Psoas muscle (tissue), 7 donors: ENCODE measurements at regions not wholly inside any gene's neighbourhood (a gene's known extent, or its start where the extent isn't known, plus 50 kb on each side); places are given as distances from the start of the nearest gene placed in this dataset.

Experiments
- ATAC-seq, 4 donors: fragments of 200-7000 bp; cut with Tn5 transposase; one replicate each; pipeline ENCODE4 v1.9.1; 2020; ENCODE audit warnings: moderate library complexity in 3 of 4, mild to moderate bottlenecking in 2 of 4
- DNase-seq, 2 donors: peaks; one replicate each; pipeline ENCODE4 v3.0.0-alpha.2; 2020
- H3K27ac ChIP-seq: fragments of 200-600 bp; one replicate; pipeline ENCODE4 v1.8.0; 2022
- H3K27me3 ChIP-seq, 3 donors: fragments of 200-600 bp in 1 of 3; one replicate each; pipeline versions ENCODE4 v1.6.1 to v1.8.0; 2013 to 2022; ENCODE audit warnings: low read length in 2 of 3, mild to moderate bottlenecking in 2 of 3, moderate library complexity in 1 of 3; ENCODE audit not compliant: insufficient read depth in 3 of 3
- H3K36me3 ChIP-seq, 2 donors: fragments of 200-600 bp in 1 of 2; one replicate each; pipeline versions ENCODE4 v1.6.1 to v1.8.0; 2013 to 2022; ENCODE audit warnings: low read depth in 1 of 2, mild to moderate bottlenecking in 1 of 2, moderate library complexity in 1 of 2; ENCODE audit not compliant: insufficient read depth in 1 of 2
- H3K4me1 ChIP-seq: fragments of 200-600 bp; one replicate; pipeline ENCODE4 v1.8.0; 2022
- H3K4me3 ChIP-seq: fragments of 200-600 bp; one replicate; pipeline ENCODE4 v1.8.0; 2022; ENCODE audit warnings: mild to moderate bottlenecking
- H3K9me3 ChIP-seq: fragments of 200-600 bp; one replicate; pipeline ENCODE4 v1.8.0; 2022
- WGBS, 3 donors: extraction: QIAGEN DNeasy Blood & Tissue Kit; methylation state at CpG; one replicate each; pipeline versions ENCODE4 v1.1.6 to v1.1.7; 2013; 5-methylcytosine and 5-hydroxymethylcytosine counted together
- intact Hi-C, 2 donors: fragments of 100-400 bp; cut with DNase I; formaldehyde crosslinking; loops; one replicate each; pipeline versions ENCODE4 v1.11.0 to v1.14.2; 2022
- TF ChIP-seq, protein P1 (sequence below): fragments of 200-600 bp; IDR thresholded peaks from one replicate; pipeline ENCODE4 v1.8.0; 2022; ENCODE audit warnings: antibody characterized with exemption
- donor health status: healthy with polysubstance abuse.
- donor health status: DM: no; HTN: no; CAD: no; lungs with moderate emphysema.
- donor health status: Bipolar disorder and iron deficiency.
- donor health status: healthy.
- donor health status: DM: yes; HTN: yes; CAD: no.
- donor health status: DM: no; HTN: no; CAD: no.
- donor health status: DM: yes; HTN: yes; CAD: no.

GRCh38 chr9:135413461-135413860 is 66.1 kb upstream of the PPP1R26 start:
- peaks cover 0 to 21% (median 9%) of the 10 kb centered on the region in 3 donors for H3K27me3 ChIP-seq
- H3K27ac ChIP-seq: no peak overlapping the region
- no peaks in the 10 kb centered on the region for H3K36me3 ChIP-seq
- ATAC-seq: no peak
- no peak for DNase-seq
- no peak overlapping the region for H3K4me3 ChIP-seq
- intact Hi-C loops: loop anchor here (2.0 to 5.0 kb wide), 3 partner anchors 69 to 711 kb away; no protein-coding TSS in a partner anchor
- H3K9me3 ChIP-seq: no peaks in the 10 kb centered on the region
- WGBS, 3 donors: 84 to 90% (median 89%) methylated on average over 18 of the region's 18 CpGs
- TF ChIP-seq, protein P1, sequence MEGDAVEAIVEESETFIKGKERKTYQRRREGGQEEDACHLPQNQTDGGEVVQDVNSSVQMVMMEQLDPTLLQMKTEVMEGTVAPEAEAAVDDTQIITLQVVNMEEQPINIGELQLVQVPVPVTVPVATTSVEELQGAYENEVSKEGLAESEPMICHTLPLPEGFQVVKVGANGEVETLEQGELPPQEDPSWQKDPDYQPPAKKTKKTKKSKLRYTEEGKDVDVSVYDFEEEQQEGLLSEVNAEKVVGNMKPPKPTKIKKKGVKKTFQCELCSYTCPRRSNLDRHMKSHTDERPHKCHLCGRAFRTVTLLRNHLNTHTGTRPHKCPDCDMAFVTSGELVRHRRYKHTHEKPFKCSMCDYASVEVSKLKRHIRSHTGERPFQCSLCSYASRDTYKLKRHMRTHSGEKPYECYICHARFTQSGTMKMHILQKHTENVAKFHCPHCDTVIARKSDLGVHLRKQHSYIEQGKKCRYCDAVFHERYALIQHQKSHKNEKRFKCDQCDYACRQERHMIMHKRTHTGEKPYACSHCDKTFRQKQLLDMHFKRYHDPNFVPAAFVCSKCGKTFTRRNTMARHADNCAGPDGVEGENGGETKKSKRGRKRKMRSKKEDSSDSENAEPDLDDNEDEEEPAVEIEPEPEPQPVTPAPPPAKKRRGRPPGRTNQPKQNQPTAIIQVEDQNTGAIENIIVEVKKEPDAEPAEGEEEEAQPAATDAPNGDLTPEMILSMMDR: no peak
- no peaks in the 10 kb centered on the region for H3K4me1 ChIP-seq

GRCh38 chr9:135414293-135414692 is 65.3 kb upstream of the PPP1R26 start:
- no peak overlapping the region for H3K27ac ChIP-seq
- no peaks in the 10 kb centered on the region for H3K36me3 ChIP-seq
- no peaks in the 10 kb centered on the region for H3K9me3 ChIP-seq
- ATAC-seq (no peak), DNase-seq (no peak)
- peaks cover 0 to 27% (median 9%) of the 10 kb centered on the region in 3 donors for H3K27me3 ChIP-seq
- 66 to 72% (median 68%) methylated on average over 13 of the region's 13 CpGs for WGBS, 3 donors
- H3K4me3 ChIP-seq: no peak overlapping the region
- no peaks in the 10 kb centered on the region for H3K4me1 ChIP-seq
- intact Hi-C loops: loop anchor here in 1 of 2 donors (5.0 kb wide), 1 partner anchor 712 kb away; no protein-coding TSS in a partner anchor
- TF ChIP-seq, protein P1: no peak

GRCh38 chr9:135415586-135415985 is 64.0 kb upstream of the PPP1R26 start:
- 69 to 77% (median 74%) methylated on average over 10 of the region's 10 CpGs for WGBS, 3 donors
- ATAC-seq: no peak

GRCh38 chr9:135416664-135417290 is 62.8 kb upstream of the PPP1R26 start:
- Histone ChIP-seq H3K27ac (no peak overlapping the region), H3K4me3 (no peak overlapping the region), H3K27me3 (peaks cover 0 to 15% (median 3%) of the 10 kb centered on the region in 3 donors), H3K4me1 (no peaks in the 10 kb centered on the region), H3K36me3 (no peaks in the 10 kb centered on the region), H3K9me3 (no peaks in the 10 kb centered on the region)
- TF ChIP-seq, protein P1: no peak
- intact Hi-C loops: no loop called here
- 50 to 60% (median 56%) methylated on average over 10 of the region's 10 CpGs for WGBS, 3 donors
- no peak for DNase-seq
- ATAC-seq: no peak

More at GRCh38 chr9:135415586-135415985, 64.0 kb upstream of the PPP1R26 start:
- H3K4me3 ChIP-seq: no peak overlapping the region
- TF ChIP-seq, protein P1: no peak
- H3K4me1 ChIP-seq: no peaks in the 10 kb centered on the region
- H3K9me3 ChIP-seq: no peaks in the 10 kb centered on the region
- no peak for DNase-seq
- peaks cover 0 to 20% (median 3%) of the 10 kb centered on the region in 3 donors for H3K27me3 ChIP-seq
- no peaks in the 10 kb centered on the region for H3K36me3 ChIP-seq
- intact Hi-C loops: no loop called here
- H3K27ac ChIP-seq: no peak overlapping the region

DNA sequence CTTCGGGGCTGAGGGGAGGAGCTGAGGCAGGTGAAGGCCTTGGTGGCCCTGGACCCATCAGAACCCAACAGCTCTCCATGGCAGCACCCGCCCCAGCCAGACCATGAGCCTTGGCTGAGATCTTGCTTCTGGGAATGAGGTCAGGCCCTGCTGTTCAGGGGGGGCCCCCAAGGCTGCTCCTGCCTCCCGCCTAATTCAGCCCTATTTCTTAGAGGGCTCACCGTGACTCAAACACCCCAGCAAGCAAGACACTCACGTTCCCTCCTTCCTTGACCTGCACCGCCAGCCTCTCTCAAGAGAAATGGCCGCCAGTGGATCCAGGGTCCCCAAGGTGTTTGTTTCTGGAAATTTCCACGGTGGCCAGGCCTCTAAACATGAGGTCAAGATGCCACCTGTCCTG is 61.4 kb upstream of the PPP1R26 start:
- intact Hi-C loops: no loop called here
- Histone ChIP-seq H3K27ac (no peak overlapping the region), H3K4me3 (no peak overlapping the region), H3K9me3 (no peaks in the 10 kb centered on the region), H3K27me3 (peaks cover 0 to 21% (median 3%) of the 10 kb centered on the region in 3 donors), H3K36me3 (no peaks in the 10 kb centered on the region), H3K4me1 (no peaks in the 10 kb centered on the region)
- 61 to 71% (median 66%) methylated on average over 8 of the region's 8 CpGs for WGBS, 3 donors
- DNase-seq: no peak
- TF ChIP-seq, protein P1: no peak
- ATAC-seq: no peak
